Right cardiac atrium (tissue), 5 donors: ENCODE measurements at regions not wholly inside any gene's neighbourhood (a gene's known extent, or its start where the extent isn't known, plus 50 kb on each side); places are given as distances from the start of the nearest gene placed in this dataset.
"Not testable (repeated sequence)": the region's sequence is repeated elsewhere in the genome, so short reads cannot be mapped to it uniquely, and the experiment has no call there.

Experiments
- ATAC-seq, 2 donors: fragments of 200-7000 bp; cut with Tn5 transposase; one replicate each; pipeline versions ENCODE4 v1.8.0 to v1.9.1; 2020; ENCODE audit warnings: moderate library complexity in 2 of 2, mild to moderate bottlenecking in 1 of 2
- DNase-seq, 3 donors: peaks; one replicate each; pipeline ENCODE4 v3.0.0-alpha.2; 2020
- H3K27ac ChIP-seq: one replicate; pipeline ENCODE4 v1.5.1; 2013; ENCODE audit warnings: mild to moderate bottlenecking, low read length, control low read depth, moderate library complexity
- H3K27me3 ChIP-seq: one replicate; pipeline ENCODE4 v1.6.1; 2013; ENCODE audit not compliant: control insufficient read depth, insufficient read depth
- H3K4me1 ChIP-seq: one replicate; pipeline ENCODE4 v1.6.1; 2013; ENCODE audit warnings: low read length; ENCODE audit not compliant: control insufficient read depth, insufficient read depth
- H3K4me3 ChIP-seq: one replicate; pipeline ENCODE4 v1.5.1; 2013; ENCODE audit warnings: low read length, control low read depth
- H3K9me3 ChIP-seq: one replicate; pipeline ENCODE4 v1.6.1; 2013; ENCODE audit warnings: low read length; ENCODE audit not compliant: control insufficient read depth
- WGBS: extraction: QIAGEN DNeasy Blood & Tissue Kit; methylation state at CpG from one replicate; pipeline ENCODE4 v1.1.7; 2013; 5-methylcytosine and 5-hydroxymethylcytosine counted together
- intact Hi-C, 4 donors: fragments of 100-400 bp; cut with DNase I; formaldehyde crosslinking; loops; one replicate each; pipeline versions ENCODE4 v1.11.0 to v1.14.0; 2022 to 2023
- donor health status: healthy with polysubstance abuse.
- donor health status: DM: no; HTN: yes; CAD: no.
- donor health status: DM: no; HTN: no; CAD: no.
- donor health status: DM: no; HTN: yes; CAD: no; lungs with severe emphysema.
- donor health status: DM: yes; HTN: yes; CAD: no.

- DNase-seq (no peak), ATAC-seq (no peak)
- Histone ChIP-seq H3K4me1 (no peaks in the 10 kb centered on the region), H3K9me3 (no peaks in the 10 kb centered on the region), H3K4me3 (no peak overlapping the region), H3K27ac (no peak overlapping the region), H3K27me3 (peaks cover 6% of the 10 kb centered on the region)
- 8% methylated on average over 26 of the region's 26 CpGs for WGBS
- intact Hi-C loops = no loop called here
Measured at GRCh38 chr22:25281675-25282345, 62.4 kb downstream of the CRYBB2 start.

DNA sequence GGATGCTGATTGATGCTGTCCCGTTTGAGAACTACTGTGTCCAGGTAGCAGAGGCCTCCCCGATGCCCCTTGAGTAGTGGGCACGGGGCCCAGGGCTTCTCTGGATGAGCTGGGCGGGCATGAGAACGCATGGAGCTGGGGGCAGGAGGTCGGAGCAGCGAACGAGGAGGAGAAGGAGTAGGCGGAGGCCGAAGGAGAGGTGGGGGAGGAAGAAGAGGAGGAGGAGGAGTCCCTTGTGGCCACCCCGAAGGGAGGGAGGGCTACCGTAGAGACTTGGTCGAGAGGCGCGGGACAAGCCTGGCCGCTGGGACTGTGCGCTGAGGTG, 62.9 kb downstream of the CRYBB2 start:
- H3K27me3 ChIP-seq = peaks cover 6% of the 10 kb centered on the region
- H3K9me3 ChIP-seq = no peaks in the 10 kb centered on the region
- ATAC-seq (no peak), DNase-seq (no peak)
- H3K27ac ChIP-seq = no peak overlapping the region
- H3K4me3 ChIP-seq = no peak overlapping the region
- intact Hi-C loops = no loop called here
- H3K4me1 ChIP-seq = no peaks in the 10 kb centered on the region
- under 1% methylated on average over 17 of the region's 17 CpGs for WGBS

GRCh38 chr22:25282671-25283561, 63.5 kb downstream of the CRYBB2 start:
- intact Hi-C loops = no loop called here
- Histone ChIP-seq H3K4me1 (no peaks in the 10 kb centered on the region), H3K9me3 (no peaks in the 10 kb centered on the region), H3K27ac (no peak overlapping the region), H3K4me3 (no peak overlapping the region), H3K27me3 (peaks cover 6% of the 10 kb centered on the region)
- 2% methylated on average over 90 of the region's 91 CpGs for WGBS
- ATAC-seq (peak in 1 of 2 donors; percentile 36), DNase-seq (peak in 1 of 3 donors; percentile 47)

DNA sequence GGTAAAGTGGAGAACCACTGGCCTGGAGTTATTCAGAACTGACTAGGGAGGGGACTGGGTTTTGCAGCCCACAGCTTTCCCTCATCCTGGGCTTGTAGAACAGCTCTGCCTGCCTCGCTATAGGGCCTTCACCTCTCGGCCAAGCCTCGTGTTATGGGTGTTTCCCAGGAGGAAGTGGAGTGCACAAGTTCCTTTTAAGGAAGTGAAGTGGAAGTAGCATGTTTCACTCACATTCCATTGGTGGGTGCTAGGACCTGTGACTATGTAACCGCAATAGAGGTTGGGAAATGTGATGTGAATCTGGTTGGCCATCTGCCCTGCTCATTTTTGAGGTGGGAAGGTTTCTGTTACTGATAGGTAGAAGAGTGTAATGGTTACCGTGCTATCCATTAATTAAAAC, 69.0 kb downstream of the CRYBB2 start:
- intact Hi-C loops, ATAC-seq, DNase-seq, H3K27ac ChIP-seq, H3K4me3 ChIP-seq, H3K9me3 ChIP-seq, H3K4me1 ChIP-seq, H3K27me3 ChIP-seq: not testable (repeated sequence)
- 58% methylated on average over 5 of the region's 5 CpGs for WGBS

- H3K9me3 ChIP-seq, intact Hi-C loops, ATAC-seq, H3K27ac ChIP-seq, H3K27me3 ChIP-seq, DNase-seq, H3K4me1 ChIP-seq, H3K4me3 ChIP-seq: not testable (repeated sequence)
- 78% methylated on average over 4 of the region's 4 CpGs for WGBS
Measured at GRCh38 chr22:25301912-25302311, 82.5 kb downstream of the CRYBB2 start.

GRCh38 chr22:25309586-25309985, 90.1 kb downstream of the CRYBB2 start:
- H3K9me3 ChIP-seq, H3K27ac ChIP-seq, ATAC-seq, H3K4me1 ChIP-seq, DNase-seq, H3K27me3 ChIP-seq, intact Hi-C loops, H3K4me3 ChIP-seq: not testable (repeated sequence)
- 14% methylated on average over 1 of the region's 4 CpGs for WGBS

DNA sequence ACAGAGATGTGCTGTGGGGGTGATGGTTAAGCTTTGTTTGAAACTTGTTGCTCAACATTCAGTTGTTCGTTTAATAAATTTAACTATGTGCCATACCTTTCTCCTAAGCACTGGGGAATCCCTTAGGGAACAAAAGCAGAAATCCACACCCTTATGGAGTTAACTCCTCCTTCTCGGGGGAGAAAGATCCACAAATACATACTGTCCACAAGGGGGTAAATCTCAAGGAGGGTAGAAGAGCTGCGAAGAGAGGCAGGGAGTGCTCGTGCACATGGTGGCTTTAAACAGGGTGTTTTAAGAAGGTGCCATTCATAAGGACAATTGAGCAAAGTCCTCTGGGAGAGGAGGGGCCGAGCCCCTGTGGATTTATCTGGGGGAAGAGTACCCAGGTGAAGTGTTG, 92.5 kb downstream of the CRYBB2 start:
- H3K27me3 ChIP-seq, H3K4me1 ChIP-seq, H3K9me3 ChIP-seq, ATAC-seq, intact Hi-C loops, H3K4me3 ChIP-seq, H3K27ac ChIP-seq, DNase-seq: not testable (repeated sequence)
- WGBS = 64% methylated on average over 2 of the region's 5 CpGs

DNA sequence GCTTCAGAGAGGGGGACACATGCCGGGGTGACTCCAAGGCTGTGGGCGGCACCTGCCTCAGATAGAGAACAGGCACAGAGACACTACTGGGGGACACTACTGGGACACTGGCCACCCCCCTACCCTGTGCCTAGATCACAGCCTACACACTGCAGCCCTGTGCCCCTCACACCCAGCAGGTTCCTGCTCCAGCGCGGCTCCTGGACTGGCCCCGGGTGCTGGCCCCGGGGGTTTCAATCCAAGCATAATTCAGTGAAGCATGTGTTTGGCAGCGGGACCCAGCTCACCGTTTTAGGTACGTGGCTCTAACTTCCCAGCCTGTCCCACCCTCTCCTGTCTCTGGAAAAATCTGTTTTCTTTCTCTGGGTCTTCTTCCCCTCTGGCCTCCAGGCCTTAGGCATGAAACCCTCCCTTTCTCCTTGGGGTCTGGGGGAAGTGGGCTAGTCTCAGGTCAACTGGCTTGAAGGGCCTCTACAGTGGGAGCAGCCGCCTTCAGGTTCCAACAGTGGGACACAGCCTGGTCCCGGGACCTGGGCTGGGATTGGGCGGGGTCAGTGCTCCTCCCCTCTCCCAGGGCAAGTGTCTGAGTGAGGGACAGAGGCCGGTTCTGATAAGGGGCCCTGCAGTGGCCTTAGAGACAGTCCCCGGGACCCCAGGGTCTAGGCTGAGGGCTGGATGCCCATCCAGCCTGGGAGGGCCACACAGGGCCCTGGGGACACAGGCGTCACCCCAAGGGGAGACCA, 98.8 kb downstream of the CRYBB2 start:
- Histone ChIP-seq H3K4me3 (no peak overlapping the region), H3K27me3 (no peaks in the 10 kb centered on the region), H3K4me1 (no peaks in the 10 kb centered on the region), H3K9me3 (no peaks in the 10 kb centered on the region), H3K27ac (no peak overlapping the region)
- intact Hi-C loops = no loop called here
- WGBS = 78% methylated on average over 15 of the region's 15 CpGs
- DNase-seq (no peak), ATAC-seq (no peak)

DNA sequence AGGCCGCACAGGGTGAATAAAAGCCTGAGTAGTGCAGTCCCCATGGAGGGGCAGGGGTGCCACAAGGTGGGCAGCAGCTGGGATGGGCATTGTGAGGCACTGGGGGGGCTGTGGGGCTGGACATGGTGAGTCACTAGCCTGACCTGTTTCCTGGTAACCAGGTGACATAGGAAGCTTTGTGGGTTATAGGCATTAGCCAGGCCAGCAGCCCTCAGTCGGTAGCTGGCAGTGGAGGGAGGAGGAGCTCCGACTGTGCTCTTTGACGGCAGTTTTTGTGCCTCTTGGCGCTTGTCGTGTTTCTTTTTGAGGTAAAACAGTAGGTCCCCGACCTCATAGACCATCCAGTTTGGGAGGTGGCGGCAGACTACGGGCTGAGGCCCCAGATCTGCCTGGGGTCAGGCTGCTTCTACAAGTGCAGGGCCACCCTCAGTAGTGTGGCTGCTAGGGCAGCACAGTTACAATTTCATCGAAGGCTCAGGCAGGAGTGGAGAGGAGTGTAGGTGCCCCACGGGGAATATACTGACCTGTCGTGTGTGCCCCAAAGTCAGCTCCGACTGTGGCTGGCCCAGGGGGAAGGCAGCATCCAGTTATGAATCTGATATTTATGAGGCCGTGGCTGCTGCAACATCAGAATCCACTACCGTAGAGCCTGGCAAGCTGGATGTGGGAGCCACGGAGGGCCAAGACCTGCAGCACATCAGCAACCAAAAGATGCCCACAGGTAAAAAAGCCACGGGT, 107.7 kb downstream of the CRYBB2 start:
- no peak for DNase-seq
- intact Hi-C loops = no loop called here
- H3K27me3 ChIP-seq = no peaks in the 10 kb centered on the region
- WGBS = 81% methylated on average over 16 of the region's 17 CpGs
- H3K9me3 ChIP-seq = no peaks in the 10 kb centered on the region
- no peaks in the 10 kb centered on the region for H3K4me1 ChIP-seq
- no peak overlapping the region for H3K4me3 ChIP-seq
- ATAC-seq = no peak
- H3K27ac ChIP-seq = no peak overlapping the region

DNA sequence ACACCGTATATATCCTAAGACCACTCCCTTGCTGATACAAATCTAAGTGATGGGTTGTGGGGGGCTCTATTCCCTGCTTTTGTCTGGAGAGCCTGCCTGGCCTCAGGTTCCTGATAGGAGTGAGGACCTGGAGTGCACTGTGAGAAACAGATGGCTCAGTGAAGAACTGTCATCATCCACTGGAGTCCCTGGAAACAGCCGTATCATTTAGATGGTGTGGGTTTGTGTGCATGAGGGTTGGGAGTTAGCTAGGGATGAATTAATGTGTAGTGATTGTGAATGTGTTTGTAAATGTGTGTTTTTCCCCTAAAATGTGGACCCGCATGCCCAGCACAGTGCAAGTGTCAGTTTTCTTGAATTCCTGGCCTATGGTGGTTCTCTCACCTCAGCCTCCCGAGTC, 111.6 kb downstream of the CRYBB2 start:
- intact Hi-C loops = no loop called here
- Histone ChIP-seq H3K4me1 (no peaks in the 10 kb centered on the region), H3K4me3 (no peak overlapping the region), H3K9me3 (no peaks in the 10 kb centered on the region), H3K27me3 (no peaks in the 10 kb centered on the region), H3K27ac (no peak overlapping the region)
- ATAC-seq (no peak), DNase-seq (no peak)
- 82% methylated on average over 4 of the region's 4 CpGs for WGBS
